ENCODE measurements at regions not wholly inside any gene's neighbourhood (a gene's known extent, or its start where the extent isn't known, plus 50 kb on each side); places are given as distances from the start of the nearest gene placed in this dataset.
"Not testable (repeated sequence)": the region's sequence is repeated elsewhere in the genome, so short reads cannot be mapped to it uniquely, and the experiment has no call there.

DNA sequence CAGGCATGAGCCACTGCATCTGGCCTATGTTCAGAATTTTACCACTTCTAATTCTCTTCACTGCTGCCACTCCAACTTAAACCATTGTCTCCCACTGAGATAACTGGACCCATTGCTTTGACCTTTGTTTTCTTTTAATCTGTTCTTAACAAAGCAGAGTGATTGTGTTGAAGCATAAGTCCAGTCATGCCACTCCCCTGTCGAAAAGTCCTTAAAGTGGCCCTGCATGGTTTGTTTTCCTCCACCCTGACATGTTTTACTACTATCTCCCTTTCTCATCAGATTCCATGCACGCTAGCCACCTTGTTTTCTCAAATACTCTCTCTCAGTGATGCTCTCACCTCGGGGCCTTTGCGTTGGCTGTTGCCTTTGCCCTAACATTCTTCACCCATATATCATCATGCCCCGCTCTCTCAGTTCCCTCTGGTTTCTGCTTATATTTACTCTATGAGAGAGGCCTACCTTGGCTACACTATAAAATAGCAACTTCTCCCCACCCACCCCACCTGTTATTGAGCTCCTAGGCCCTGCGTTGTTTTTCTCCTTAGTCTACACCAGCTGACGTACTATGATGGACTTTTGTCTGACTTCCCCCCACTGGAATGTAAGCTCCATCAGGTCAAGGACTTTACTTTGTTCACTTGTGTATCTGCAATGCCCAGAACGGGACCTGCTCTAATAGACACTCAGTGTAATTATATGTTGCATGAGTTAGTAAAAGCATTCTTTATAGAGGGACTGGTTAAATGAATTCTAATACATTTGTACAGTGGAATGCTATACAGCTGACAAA, 75.6 kb upstream of the GARIN1A start:
- not testable (repeated sequence) for H3K4me1 Mint-ChIP-seq, DNase-seq, H3K9me3 Mint-ChIP-seq, H3K27me3 Mint-ChIP-seq, H3K27ac Mint-ChIP-seq, ATAC-seq, H3K4me3 Mint-ChIP-seq
- H3K36me3 Mint-ChIP-seq (ENCODE audit: low read depth) = peaks cover 36% of the 10 kb centered on the region

GRCh38 chr7:128598946-128599345, 73.1 kb upstream of the GARIN1A start:
- H3K4me3 Mint-ChIP-seq, DNase-seq, H3K9me3 Mint-ChIP-seq, ATAC-seq, H3K27me3 Mint-ChIP-seq, H3K4me1 Mint-ChIP-seq, H3K27ac Mint-ChIP-seq: not testable (repeated sequence)
- peaks cover 26% of the 10 kb centered on the region for H3K36me3 Mint-ChIP-seq (ENCODE audit: low read depth)

GRCh38 chr7:128608678-128609421, 63.2 kb upstream of the GARIN1A start:
- H3K4me1 Mint-ChIP-seq; H3K27me3 Mint-ChIP-seq; H3K9me3 Mint-ChIP-seq; H3K36me3 Mint-ChIP-seq (ENCODE audit: low read depth): not testable (repeated sequence)
- H3K27ac Mint-ChIP-seq = peak overlapping the region; percentile 88
- peak; percentile 14 for DNase-seq
- peak; percentile 94 for ATAC-seq
- peak overlapping the region; percentile 76 for H3K4me3 Mint-ChIP-seq

GRCh38 chr7:128613366-128613765, 58.7 kb upstream of the GARIN1A start:
- not testable (repeated sequence) for H3K27me3 Mint-ChIP-seq, H3K4me1 Mint-ChIP-seq, H3K27ac Mint-ChIP-seq, ATAC-seq, DNase-seq, H3K9me3 Mint-ChIP-seq, H3K4me3 Mint-ChIP-seq
- peaks cover 10% of the 10 kb centered on the region for H3K36me3 Mint-ChIP-seq (ENCODE audit: low read depth)

GRCh38 chr7:128614812-128615211, 57.3 kb upstream of the GARIN1A start:
- ATAC-seq; DNase-seq; H3K27ac Mint-ChIP-seq; H3K9me3 Mint-ChIP-seq; H3K27me3 Mint-ChIP-seq; H3K36me3 Mint-ChIP-seq (ENCODE audit: low read depth); H3K4me3 Mint-ChIP-seq; H3K4me1 Mint-ChIP-seq: not testable (repeated sequence)

- not testable (repeated sequence) for H3K27ac Mint-ChIP-seq; H3K4me3 Mint-ChIP-seq; H3K36me3 Mint-ChIP-seq (ENCODE audit: low read depth); H3K4me1 Mint-ChIP-seq; DNase-seq; H3K9me3 Mint-ChIP-seq; H3K27me3 Mint-ChIP-seq; ATAC-seq
These were observed 55.3 kb upstream of the GARIN1A start for GRCh38 chr7:128616799-128617198.

All from activated naive CD8-positive, alpha-beta T cell treated with anti-CD3 and anti-CD28 coated beads, Interleukin-2, amount 50 U/mL, for 24 hours (primary cell).